ES-I3 (cell line): ENCODE measurements at regions not wholly inside any gene's neighbourhood (a gene's known extent, or its start where the extent isn't known, plus 50 kb on each side); places are given as distances from the start of the nearest gene placed in this dataset.
"Not testable (repeated sequence)": the region's sequence is repeated elsewhere in the genome, so short reads cannot be mapped to it uniquely, and the experiment has no call there.

Experiments used
- H3K36me3 ChIP-seq: 2 replicates; pipeline ENCODE4 v1.6.1; 2013; ENCODE audit warnings: mild to moderate bottlenecking, low read length, control low read depth, moderate library complexity; ENCODE audit not compliant: insufficient read depth
- H3K4me1 ChIP-seq: 2 replicates; pipeline ENCODE4 v1.6.1; 2013; ENCODE audit warnings: mild to moderate bottlenecking, control low read depth, low read length; ENCODE audit not compliant: insufficient read depth
- H3K9ac ChIP-seq: 2 replicates; pipeline ENCODE4 v1.6.1; 2013; ENCODE audit warnings: low read depth, mild to moderate bottlenecking, low read length, moderate library complexity
- H3K9me3 ChIP-seq: 2 replicates; pipeline ENCODE4 v1.6.1; 2013; ENCODE audit warnings: mild to moderate bottlenecking, low read length, moderate library complexity; ENCODE audit not compliant: control insufficient read depth, insufficient read depth

- peaks cover 17% of the 10 kb centered on the region for H3K4me1 ChIP-seq
- no peaks in the 10 kb centered on the region for H3K9me3 ChIP-seq
- H3K36me3 ChIP-seq: no peaks in the 10 kb centered on the region
Measured at GRCh38 chr1:64343823-64344190, 126.1 kb upstream of the CACHD1 start.

DNA sequence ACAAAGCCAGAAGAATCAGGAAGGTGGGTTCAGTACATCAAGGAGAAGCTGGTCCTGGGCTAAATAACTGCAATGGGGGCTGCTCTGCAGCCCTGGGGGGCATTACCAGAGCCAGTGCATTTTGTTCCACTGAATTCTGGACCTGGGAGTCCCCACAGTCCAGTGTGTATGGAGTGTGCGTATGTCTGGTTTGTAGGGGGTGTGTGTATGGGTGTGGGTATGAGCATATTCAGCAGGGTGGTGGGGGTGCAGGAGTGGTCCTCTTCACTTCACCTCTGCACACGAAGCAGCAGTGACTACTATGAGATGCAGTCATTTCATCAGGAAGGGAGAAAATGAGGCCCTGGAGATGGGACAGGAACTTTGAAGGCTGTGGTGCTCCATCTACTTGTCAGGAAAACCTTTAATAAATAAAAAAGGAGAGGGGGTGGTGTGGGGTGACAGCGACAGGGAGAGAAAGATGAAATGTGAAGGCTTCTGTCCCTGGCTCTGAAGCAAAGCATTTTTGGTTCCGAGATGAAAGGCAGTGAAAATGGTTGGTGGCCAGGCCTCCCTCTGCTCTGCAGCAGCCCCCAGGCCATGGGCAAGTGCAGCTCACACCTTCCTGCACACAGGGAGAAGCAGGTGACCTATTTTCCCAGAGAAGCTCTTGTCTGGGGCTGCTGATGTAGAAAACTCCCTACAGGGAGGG, 121.5 kb upstream of the CACHD1 start:
- Histone ChIP-seq H3K9me3 (no peaks in the 10 kb centered on the region), H3K9ac (no peak overlapping the region), H3K4me1 (peaks cover 15% of the 10 kb centered on the region), H3K36me3 (peaks cover 2% of the 10 kb centered on the region; the same call in 1 of the 2 replicates)

More at GRCh38 chr1:64343823-64344190, 126.1 kb upstream of the CACHD1 start:
- H3K9ac ChIP-seq: no peak overlapping the region

DNA sequence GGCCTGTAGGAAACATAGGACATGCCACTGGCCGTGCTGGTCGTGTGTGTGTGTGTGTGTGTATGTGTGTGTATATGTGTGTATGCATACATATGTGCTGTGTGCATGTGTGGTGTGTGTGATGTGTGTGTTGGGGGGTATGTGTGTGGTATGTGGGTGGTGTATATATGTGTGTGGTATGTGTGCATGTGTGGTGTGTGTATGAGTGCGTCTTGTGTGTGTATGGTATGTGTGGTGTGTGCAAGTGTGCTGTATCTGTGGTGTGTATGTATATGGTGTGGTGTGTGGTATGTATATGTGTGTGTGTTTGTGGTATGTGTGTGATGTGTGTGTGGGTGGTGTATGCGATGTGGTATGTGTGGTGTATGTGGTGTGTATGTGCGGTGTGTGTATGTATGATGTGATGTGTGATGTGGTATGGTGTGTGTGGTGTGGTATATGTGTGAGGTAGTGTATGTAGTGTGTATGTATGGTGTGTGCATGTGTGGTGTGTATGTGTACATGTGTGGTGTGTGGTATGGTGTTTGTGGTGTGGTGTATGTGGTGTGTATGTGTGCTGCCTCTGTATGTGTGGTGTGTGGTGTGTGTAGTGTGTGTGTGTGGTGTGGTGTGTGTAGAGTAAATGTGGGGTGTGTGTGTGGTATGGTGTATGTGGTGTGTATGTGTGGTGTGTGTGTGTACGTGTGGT, 120.8 kb upstream of the CACHD1 start:
- peaks cover 2% of the 10 kb centered on the region; the same call in 1 of the 2 replicates for H3K36me3 ChIP-seq
- peaks cover 9% of the 10 kb centered on the region for H3K4me1 ChIP-seq
- no peak overlapping the region for H3K9ac ChIP-seq
- H3K9me3 ChIP-seq: no peaks in the 10 kb centered on the region

- not testable (repeated sequence) for H3K36me3 ChIP-seq, H3K9ac ChIP-seq
Measured at GRCh38 chr1:64355534-64355933, 114.4 kb upstream of the CACHD1 start.

GRCh38 chr1:64356636-64357256, 113.2 kb upstream of the CACHD1 start:
- H3K4me1 ChIP-seq: peaks cover 18% of the 10 kb centered on the region; the same call in 1 of the 2 replicates
- H3K9me3 ChIP-seq: no peaks in the 10 kb centered on the region
- no peaks in the 10 kb centered on the region for H3K36me3 ChIP-seq
- H3K9ac ChIP-seq: peak overlapping the region; percentile 48; the same call in 1 of the 2 replicates

More at GRCh38 chr1:64355534-64355933, 114.4 kb upstream of the CACHD1 start:
- peaks cover 18% of the 10 kb centered on the region; the same call in 1 of the 2 replicates for H3K4me1 ChIP-seq
- not testable (repeated sequence) for H3K9me3 ChIP-seq

- Histone ChIP-seq H3K9ac (peak overlapping the region; percentile 48; the same call in 1 of the 2 replicates), H3K9me3 (no peaks in the 10 kb centered on the region), H3K4me1 (peaks cover 18% of the 10 kb centered on the region; the same call in 1 of the 2 replicates), H3K36me3 (no peaks in the 10 kb centered on the region)
Measured at GRCh38 chr1:64357422-64357821, 112.5 kb upstream of the CACHD1 start.

DNA sequence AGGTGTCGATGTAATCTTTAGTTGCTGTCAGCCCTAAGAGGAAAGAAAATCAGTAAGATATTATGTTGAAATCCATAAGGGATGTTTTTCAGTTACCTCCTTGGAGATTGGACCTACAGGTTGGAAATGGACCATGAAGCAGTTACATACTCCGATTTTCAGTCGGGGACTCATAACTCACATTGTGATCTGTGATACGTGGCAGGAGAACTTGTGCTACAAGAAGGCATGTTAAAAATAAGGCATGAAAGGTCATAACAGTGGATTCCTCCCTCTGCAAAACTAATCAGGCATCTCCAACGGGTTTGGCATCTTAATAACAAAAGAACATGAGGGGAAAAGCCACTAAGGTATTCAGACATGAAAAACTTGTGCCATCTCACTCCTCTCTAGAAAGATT, 111.2 kb upstream of the CACHD1 start:
- H3K9me3 ChIP-seq: no peaks in the 10 kb centered on the region
- no peaks in the 10 kb centered on the region for H3K36me3 ChIP-seq
- H3K9ac ChIP-seq: no peak overlapping the region
- peaks cover 18% of the 10 kb centered on the region; the same call in 1 of the 2 replicates for H3K4me1 ChIP-seq

GRCh38 chr1:64361974-64362373, 108.0 kb upstream of the CACHD1 start:
- H3K9ac ChIP-seq: no peak overlapping the region
- H3K36me3 ChIP-seq: no peaks in the 10 kb centered on the region
- H3K4me1 ChIP-seq: peaks cover 13% of the 10 kb centered on the region; the same call in 1 of the 2 replicates
- H3K9me3 ChIP-seq: no peaks in the 10 kb centered on the region

DNA sequence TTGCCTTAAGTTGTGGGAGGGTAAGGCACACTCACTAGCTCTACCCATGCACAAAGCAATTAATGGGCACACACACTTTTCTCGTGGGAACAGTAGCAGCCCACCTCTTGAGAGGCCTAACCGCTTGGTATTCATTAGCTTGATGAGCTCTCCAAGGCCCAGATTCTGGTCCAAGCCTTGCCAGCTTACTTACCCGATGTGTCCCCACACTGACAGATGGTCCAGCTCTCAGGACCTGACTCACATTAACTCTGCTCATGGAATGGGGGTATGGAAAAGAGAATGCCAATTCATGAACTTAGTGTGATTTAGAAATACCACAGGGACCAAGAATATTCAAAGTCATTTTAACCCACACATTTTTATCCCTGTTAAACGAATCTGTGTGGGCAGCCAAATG, 106.8 kb upstream of the CACHD1 start:
- H3K4me1 ChIP-seq: peaks cover 8% of the 10 kb centered on the region; the same call in 1 of the 2 replicates
- H3K36me3 ChIP-seq: no peaks in the 10 kb centered on the region
- no peaks in the 10 kb centered on the region for H3K9me3 ChIP-seq
- no peak overlapping the region for H3K9ac ChIP-seq

DNA sequence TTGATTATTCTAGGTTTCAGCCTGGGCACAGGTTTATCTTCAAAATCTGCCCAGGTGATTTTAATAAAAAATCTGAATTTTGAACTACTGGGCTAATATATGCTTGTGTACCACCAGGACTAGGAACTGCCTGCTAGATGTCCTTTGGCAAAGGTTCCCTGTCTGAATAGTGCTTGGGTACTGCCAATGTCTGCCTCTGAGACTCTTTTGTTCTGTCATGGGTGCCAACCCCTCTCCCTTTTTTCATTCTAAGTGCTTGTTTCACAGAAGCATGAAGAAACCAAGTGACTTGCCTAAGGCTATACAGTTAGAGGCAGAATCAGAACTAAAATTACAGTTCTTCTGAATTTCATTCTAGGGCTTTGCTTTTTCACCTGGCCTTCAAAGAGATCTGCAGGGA, 106.3 kb upstream of the CACHD1 start:
- H3K36me3 ChIP-seq: no peaks in the 10 kb centered on the region
- H3K9me3 ChIP-seq: no peaks in the 10 kb centered on the region
- no peak overlapping the region for H3K9ac ChIP-seq
- peaks cover 7% of the 10 kb centered on the region; the same call in 1 of the 2 replicates for H3K4me1 ChIP-seq

DNA sequence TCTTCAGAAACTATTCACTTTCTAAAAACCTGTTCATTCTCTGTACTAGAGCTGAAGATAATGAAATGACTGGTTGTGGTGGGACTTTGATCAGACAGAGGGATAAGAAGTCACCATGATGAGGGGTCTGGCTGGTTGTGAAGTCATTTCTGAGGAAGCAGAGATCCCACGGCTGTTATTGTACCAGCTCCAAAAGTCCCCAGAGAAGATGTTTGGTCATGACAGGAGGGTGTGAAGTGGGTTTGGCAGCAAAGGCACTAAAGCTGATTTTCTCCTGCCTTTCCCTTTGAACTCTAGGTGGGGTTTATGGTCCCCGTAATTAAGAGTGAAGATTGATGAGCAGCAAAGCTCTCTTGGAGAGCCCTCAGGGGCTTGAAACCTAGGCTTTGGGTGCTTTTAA, 103.1 kb upstream of the CACHD1 start:
- H3K9me3 ChIP-seq: no peaks in the 10 kb centered on the region
- H3K4me1 ChIP-seq: no peaks in the 10 kb centered on the region
- no peaks in the 10 kb centered on the region for H3K36me3 ChIP-seq
- no peak overlapping the region for H3K9ac ChIP-seq

GRCh38 chr1:64368344-64368743, 101.6 kb upstream of the CACHD1 start:
- no peaks in the 10 kb centered on the region for H3K36me3 ChIP-seq

GRCh38 chr1:64378826-64379225, 91.1 kb upstream of the CACHD1 start:
- H3K9me3 ChIP-seq: no peaks in the 10 kb centered on the region
- no peaks in the 10 kb centered on the region for H3K36me3 ChIP-seq
- no peaks in the 10 kb centered on the region for H3K4me1 ChIP-seq
- no peak overlapping the region for H3K9ac ChIP-seq

More at GRCh38 chr1:64368344-64368743, 101.6 kb upstream of the CACHD1 start:
- H3K9me3 ChIP-seq: no peaks in the 10 kb centered on the region
- H3K4me1 ChIP-seq: no peaks in the 10 kb centered on the region
- H3K9ac ChIP-seq: no peak overlapping the region

- H3K4me1 ChIP-seq: peaks cover 9% of the 10 kb centered on the region; the same call in 1 of the 2 replicates
- H3K36me3 ChIP-seq: no peaks in the 10 kb centered on the region
- no peak overlapping the region; the same call in 1 of the 2 replicates for H3K9ac ChIP-seq
- H3K9me3 ChIP-seq: no peaks in the 10 kb centered on the region
Measured at GRCh38 chr1:64387389-64388285, 82.3 kb upstream of the CACHD1 start.
